Fibroblast of the aortic adventitia (primary cell): ENCODE measurements at regions not wholly inside any gene's neighbourhood (a gene's known extent, or its start where the extent isn't known, plus 50 kb on each side); places are given as distances from the start of the nearest gene placed in this dataset.

Source experiments
- DNase-seq: peaks from one replicate; pipeline ENCODE4 v3.0.0-alpha.2; 2010; ENCODE audit warnings: low read depth
- H3K4me3 ChIP-seq: 2 replicates; pipeline ENCODE4 v1.5.1; 2011; ENCODE audit warnings: low read depth, mild to moderate bottlenecking, control low read depth, low read length, moderate library complexity
- TF ChIP-seq, protein P1 (sequence below): IDR thresholded peaks from 2 replicates; pipeline ENCODE4 v1.5.1; 2011; ENCODE audit warnings: mild to moderate bottlenecking, low read length, control low read depth, inconsistent platforms; ENCODE audit not compliant: insufficient read depth

DNA sequence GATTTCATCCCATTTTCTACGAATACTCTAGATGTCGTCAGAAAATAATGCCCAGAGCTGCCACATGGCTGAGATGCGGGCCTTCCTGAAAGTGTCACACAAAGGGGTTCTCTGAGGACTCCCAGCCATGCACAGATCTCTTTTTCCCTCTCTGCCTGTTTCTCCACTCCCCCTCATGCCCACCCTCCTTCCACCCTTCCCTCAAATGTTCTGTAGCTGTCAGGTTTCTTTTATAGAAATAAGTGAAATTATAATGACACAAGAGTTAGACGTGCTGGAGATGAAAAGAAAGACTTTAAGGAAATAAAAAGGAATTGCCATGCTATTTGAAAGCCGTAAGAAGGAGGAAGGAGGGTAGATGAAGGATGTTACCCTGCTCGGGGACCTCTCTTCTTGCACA, 819.3 kb upstream of the CELF2 start:
- TF ChIP-seq, protein P1, sequence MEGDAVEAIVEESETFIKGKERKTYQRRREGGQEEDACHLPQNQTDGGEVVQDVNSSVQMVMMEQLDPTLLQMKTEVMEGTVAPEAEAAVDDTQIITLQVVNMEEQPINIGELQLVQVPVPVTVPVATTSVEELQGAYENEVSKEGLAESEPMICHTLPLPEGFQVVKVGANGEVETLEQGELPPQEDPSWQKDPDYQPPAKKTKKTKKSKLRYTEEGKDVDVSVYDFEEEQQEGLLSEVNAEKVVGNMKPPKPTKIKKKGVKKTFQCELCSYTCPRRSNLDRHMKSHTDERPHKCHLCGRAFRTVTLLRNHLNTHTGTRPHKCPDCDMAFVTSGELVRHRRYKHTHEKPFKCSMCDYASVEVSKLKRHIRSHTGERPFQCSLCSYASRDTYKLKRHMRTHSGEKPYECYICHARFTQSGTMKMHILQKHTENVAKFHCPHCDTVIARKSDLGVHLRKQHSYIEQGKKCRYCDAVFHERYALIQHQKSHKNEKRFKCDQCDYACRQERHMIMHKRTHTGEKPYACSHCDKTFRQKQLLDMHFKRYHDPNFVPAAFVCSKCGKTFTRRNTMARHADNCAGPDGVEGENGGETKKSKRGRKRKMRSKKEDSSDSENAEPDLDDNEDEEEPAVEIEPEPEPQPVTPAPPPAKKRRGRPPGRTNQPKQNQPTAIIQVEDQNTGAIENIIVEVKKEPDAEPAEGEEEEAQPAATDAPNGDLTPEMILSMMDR, result no peak
- no peak overlapping the region for H3K4me3 ChIP-seq
- no peak for DNase-seq

DNA sequence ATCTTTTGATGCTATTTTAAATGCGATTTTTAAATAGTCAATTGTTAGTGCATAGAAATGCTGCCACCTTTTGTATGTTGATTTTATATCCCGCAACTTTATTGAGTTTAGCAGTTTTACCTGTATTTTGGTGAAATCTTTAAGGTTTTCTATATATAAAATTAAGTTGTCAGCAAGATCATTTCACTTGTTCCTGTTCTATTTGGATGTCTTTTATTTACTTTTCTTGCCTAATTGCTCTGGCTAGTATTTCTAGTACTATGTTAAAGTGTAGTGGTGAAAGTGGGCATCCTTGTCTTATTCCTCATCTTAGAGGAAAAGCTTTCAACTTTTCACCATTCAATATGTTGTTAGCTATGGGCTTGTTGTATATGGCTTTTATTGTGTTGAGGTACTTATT, 813.3 kb upstream of the CELF2 start:
- TF ChIP-seq, protein P1, result no peak
- no peak overlapping the region for H3K4me3 ChIP-seq
- DNase-seq, result no peak

DNA sequence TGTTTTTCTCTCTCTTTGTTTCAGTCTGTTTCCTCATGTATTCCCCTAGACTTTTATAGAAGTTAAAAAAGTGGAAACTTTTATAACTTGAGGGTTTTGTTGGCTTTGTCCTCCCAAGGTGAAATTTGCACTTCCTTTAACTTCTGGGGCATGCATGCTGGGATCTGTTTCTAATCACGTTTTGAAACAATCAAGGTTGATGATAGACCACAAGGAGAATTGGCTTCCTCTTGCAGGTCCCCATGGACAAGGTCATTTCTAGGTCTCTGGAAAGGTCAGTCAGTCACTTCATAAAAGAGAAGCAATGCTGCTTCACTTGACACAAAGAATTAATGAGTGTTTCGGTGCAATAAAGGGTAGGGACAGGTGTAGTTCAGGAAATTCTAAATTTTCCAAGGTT, 811.8 kb upstream of the CELF2 start:
- TF ChIP-seq, protein P1, result no peak
- no peak overlapping the region for H3K4me3 ChIP-seq

DNA sequence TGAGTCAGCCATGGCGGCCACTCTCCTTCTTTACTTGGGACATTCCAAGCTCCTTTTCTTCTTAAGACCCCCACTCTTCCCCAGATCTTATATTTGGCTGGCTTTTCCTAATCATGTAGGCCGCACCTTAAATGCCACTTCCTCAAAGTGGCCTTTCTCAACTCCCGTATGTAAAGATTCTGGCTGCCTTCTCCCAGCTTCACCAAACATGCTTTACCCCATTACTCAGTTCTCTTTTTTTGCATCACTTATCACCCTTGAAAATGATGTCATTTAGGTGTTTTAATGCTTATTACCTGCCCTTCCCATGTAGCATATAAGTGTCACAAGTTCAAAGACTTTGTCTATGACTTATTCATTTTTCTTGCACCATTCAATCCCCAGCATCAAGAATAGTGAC, 810.1 kb upstream of the CELF2 start:
- TF ChIP-seq, protein P1, result no peak
- DNase-seq, result no peak
- H3K4me3 ChIP-seq, result no peak overlapping the region

More for the DNA sequence above, 811.8 kb upstream of the CELF2 start:
- DNase-seq, result no peak

DNA sequence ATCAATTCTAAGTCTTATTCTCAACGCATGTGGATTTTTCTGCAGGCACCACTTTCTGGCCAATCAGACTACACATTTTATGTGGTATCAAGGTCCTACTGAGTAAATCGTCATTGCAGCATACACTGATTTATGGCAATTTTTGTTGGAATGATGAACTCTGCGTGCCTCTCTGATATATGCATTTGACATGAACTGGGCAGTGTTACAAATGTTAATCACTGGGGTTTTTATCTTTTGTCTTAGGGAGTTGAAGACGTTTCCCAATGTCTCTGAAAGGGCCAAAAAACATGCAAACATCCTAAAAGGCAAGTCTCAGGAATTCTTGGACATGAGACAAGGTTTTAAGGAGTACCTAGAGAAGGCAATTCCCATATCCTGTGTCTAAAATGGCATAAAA, 809.5 kb upstream of the CELF2 start:
- TF ChIP-seq, protein P1, result no peak
- DNase-seq, result peak; percentile 1
- no peak overlapping the region for H3K4me3 ChIP-seq

DNA sequence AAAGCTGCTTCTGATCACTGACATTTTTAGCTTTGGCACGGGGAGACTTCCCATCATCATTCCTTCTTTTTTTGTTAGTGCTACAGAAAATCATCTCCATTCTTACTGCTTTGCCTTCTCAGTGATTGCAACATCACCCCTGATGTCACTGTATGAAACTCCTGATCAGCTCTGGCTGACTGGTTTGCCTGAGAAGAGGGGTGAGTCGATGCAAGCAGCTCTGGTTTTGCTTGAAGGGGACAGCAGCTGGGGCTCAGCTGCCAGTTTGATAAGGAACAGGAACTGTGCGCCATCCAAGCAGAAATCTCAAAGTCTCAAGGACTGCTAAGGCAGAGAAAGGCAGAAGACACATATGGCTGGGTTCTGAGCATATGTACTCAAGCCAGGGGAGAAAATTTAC, 808.5 kb upstream of the CELF2 start:
- TF ChIP-seq, protein P1, result no peak
- no peak overlapping the region for H3K4me3 ChIP-seq
- peak; percentile 4 for DNase-seq

DNA sequence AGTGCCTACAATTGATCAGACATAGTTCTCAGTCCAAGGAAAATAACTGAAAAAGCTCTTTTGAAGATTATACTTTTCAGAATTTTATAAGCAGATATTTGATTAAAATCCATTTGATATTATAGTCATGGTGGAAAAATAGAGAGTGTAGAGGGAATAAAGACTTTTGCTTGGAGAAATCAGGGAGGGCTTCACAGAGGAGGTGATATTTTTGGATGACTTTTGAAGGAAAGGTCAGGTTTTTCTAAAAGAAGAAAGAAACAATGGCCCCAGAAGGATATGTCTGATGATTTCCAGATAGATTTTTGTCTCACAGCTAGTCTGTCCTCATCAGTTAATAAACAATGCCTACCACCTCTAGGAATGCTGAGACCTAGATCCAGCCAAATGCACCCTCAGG, 806.3 kb upstream of the CELF2 start:
- TF ChIP-seq, protein P1, result no peak
- DNase-seq, result no peak
- H3K4me3 ChIP-seq, result no peak overlapping the region
